Heart right ventricle (tissue), 16 donors: ENCODE measurements at regions not wholly inside any gene's neighbourhood (a gene's known extent, or its start where the extent isn't known, plus 50 kb on each side); places are given as distances from the start of the nearest gene placed in this dataset.

Experiments used
- ATAC-seq, 8 donors: fragments of 200-7000 bp; cut with Tn5 transposase; one replicate each; pipeline ENCODE4 v1.9.1; 2020; ENCODE audit warnings: mild to moderate bottlenecking in 8 of 8, moderate library complexity in 8 of 8, moderate number of reproducible peaks in 1 of 8
- DNase-seq, 2 donors: peaks; one replicate each; pipeline ENCODE4 v3.0.0-alpha.2; 2020
- H3K27ac ChIP-seq, 10 donors: fragments of 200-600 bp; sonication (generic) in 2 of 10; one replicate each; pipeline versions ENCODE4 v1.5.0 to v1.8.0; 2020 to 2022; ENCODE audit warnings: mild to moderate bottlenecking in 3 of 10
- H3K27me3 ChIP-seq, 7 donors: fragments of 200-600 bp; one replicate each; pipeline ENCODE4 v1.8.0; 2021 to 2022; ENCODE audit warnings: mild to moderate bottlenecking in 2 of 7
- H3K36me3 ChIP-seq, 9 donors: fragments of 200-600 bp; sonication (generic) in 1 of 9; one replicate each; pipeline versions ENCODE4 v1.5.0 to v1.8.0; 2020 to 2022; ENCODE audit warnings: mild to moderate bottlenecking in 2 of 9
- H3K4me1 ChIP-seq, 9 donors: fragments of 200-600 bp; sonication (generic) in 1 of 9; one replicate each; pipeline versions ENCODE4 v1.5.0 to v1.8.0; 2020 to 2022; ENCODE audit warnings: mild to moderate bottlenecking in 4 of 9
- H3K4me3 ChIP-seq, 10 donors: fragments of 200-600 bp; sonication (generic) in 2 of 10; one replicate each; pipeline versions ENCODE4 v1.5.0 to v1.8.0; 2020 to 2022; ENCODE audit warnings: mild to moderate bottlenecking in 7 of 10, moderate library complexity in 2 of 10
- H3K9me3 ChIP-seq, 11 donors: fragments of 200-600 bp in 10 of 11; sonication (generic) in 2 of 11; one replicate each; pipeline versions ENCODE4 v1.5.0 to v1.8.0; 2013 to 2022; ENCODE audit warnings: mild to moderate bottlenecking in 2 of 11, control low read depth in 1 of 11, moderate library complexity in 1 of 11
- WGBS, 2 donors: extraction: QIAGEN DNeasy Blood & Tissue Kit; methylation state at CpG; one replicate each; pipeline ENCODE4 v1.1.7; 2013; ENCODE audit warnings: inconsistent platforms in 1 of 2; 5-methylcytosine and 5-hydroxymethylcytosine counted together
- intact Hi-C, 10 donors: fragments of 100-400 bp; cut with DNase I; formaldehyde crosslinking; loops; one replicate each; pipeline versions ENCODE4 v1.11.1 to v1.14.2; 2022
- TF ChIP-seq, protein P1 (sequence below), 9 donors: fragments of 200-600 bp; sonication (generic) in 2 of 9; IDR thresholded peaks; one replicate each; pipeline versions ENCODE4 v1.5.0 to v1.8.0; 2021 to 2022; ENCODE audit warnings: antibody characterized with exemption in 9 of 9, mild to moderate bottlenecking in 5 of 9, moderate library complexity in 1 of 9
- donor health status: Arrhythmogenic right ventricular cardiomyopathy.
- donor health status: ischemic (EF 13 %, LVEDD 7.1; RV severe dilation, severe dysfunction).
- donor health status: healthy with polysubstance abuse.
- donor health status: DM: no; HTN: yes; CAD: no.
- donor health status: DM: no; HTN: no; CAD: no.
- donor health status: ischemic (EF 25% LVEDD 6.9; RV normal size, moderate dysfunction).
- donor health status: ischemic (EF 25% LVEDD 5.7; RV mildly dilated, moderate dysfunction).
- donor health status: healthy.
- donor health status: DM: yes; HTN: yes; CAD: no.
- donor health status: Ischemic cardiomyopathy.
- donor health status: ischemic (EF 35%, LVEDD 5.7; RV mildly dilated, moderate dysfunction).
- donor health status: nonischemic (EF 11% LVEDD 7.7; RV severe dilation, severe dysfunction).
- donor health status: DM: yes; HTN: yes; CAD: no.
- donor health status: PGD.
- donor health status: ischemic (EF 29% LVEDD 5.4; RV normal size, mild dysfunction).
- donor health status: nonischemic (EF 23%, LVEDD 6.1; RV moderate dilation, normal function).

DNA sequence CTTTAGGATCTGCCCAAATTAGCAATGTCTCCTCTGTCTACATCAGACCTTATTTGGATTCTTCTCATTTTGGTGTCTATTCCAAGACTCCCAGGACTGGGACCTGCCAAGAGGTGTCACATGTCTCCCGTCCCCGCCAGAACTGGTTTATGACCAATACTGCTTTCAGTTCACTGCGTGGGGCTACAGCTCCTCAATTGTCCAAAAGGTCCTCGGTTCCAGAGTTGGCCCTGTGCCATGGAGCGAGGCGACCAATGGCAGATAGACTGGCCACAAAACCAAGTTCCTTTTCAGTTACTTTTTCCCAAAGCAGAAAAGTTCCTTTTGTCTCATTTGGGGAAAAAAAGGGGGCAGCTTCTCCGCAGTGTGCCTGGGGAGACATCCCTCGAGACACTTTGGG, 144.1 kb upstream of the ZNF236 start:
- H3K4me1 ChIP-seq: no peaks in the 10 kb centered on the region
- H3K9me3 ChIP-seq: no peaks in the 10 kb centered on the region
- no peak for ATAC-seq
- H3K36me3 ChIP-seq: no peaks in the 10 kb centered on the region
- no peak for DNase-seq
- no peak overlapping the region for H3K27ac ChIP-seq
- H3K27me3 ChIP-seq: peaks cover 5 to 31% (median 18%) of the 10 kb centered on the region in 7 donors
- intact Hi-C loops: no loop called here
- TF ChIP-seq, protein P1, sequence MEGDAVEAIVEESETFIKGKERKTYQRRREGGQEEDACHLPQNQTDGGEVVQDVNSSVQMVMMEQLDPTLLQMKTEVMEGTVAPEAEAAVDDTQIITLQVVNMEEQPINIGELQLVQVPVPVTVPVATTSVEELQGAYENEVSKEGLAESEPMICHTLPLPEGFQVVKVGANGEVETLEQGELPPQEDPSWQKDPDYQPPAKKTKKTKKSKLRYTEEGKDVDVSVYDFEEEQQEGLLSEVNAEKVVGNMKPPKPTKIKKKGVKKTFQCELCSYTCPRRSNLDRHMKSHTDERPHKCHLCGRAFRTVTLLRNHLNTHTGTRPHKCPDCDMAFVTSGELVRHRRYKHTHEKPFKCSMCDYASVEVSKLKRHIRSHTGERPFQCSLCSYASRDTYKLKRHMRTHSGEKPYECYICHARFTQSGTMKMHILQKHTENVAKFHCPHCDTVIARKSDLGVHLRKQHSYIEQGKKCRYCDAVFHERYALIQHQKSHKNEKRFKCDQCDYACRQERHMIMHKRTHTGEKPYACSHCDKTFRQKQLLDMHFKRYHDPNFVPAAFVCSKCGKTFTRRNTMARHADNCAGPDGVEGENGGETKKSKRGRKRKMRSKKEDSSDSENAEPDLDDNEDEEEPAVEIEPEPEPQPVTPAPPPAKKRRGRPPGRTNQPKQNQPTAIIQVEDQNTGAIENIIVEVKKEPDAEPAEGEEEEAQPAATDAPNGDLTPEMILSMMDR (IDR thresholded peaks at IDR 0.05): no peak
- no peak overlapping the region for H3K4me3 ChIP-seq
- 70 to 72% methylated on average over 8 of the region's 8 CpGs for WGBS, 2 donors

DNA sequence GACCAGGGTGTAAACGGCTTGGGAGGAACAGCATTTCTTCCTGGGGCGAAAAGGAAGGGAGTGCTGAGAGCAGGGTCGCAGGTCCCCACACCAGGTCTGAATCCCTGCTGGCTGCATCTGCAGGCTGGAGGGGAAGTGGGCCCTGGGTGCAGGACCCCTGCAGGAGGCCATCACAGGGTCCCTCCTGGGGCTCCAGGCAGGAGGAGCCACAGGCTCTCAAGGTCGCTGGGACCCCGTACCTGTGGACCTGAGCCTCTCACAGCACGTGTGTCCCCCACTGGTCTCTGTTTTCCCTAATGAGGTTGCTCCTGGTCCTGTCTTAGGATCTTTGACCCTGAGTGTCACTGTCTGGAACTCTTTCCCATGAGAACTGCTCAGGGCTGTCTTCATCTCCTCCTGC, 147.8 kb upstream of the ZNF236 start:
- H3K4me1 ChIP-seq: peaks cover 0 to 9% (median 0%) of the 10 kb centered on the region in 9 donors
- H3K9me3 ChIP-seq: no peaks in the 10 kb centered on the region
- WGBS, 2 donors: 74 to 76% methylated on average over 6 of the region's 6 CpGs
- intact Hi-C loops: no loop called here
- no peak overlapping the region for H3K4me3 ChIP-seq
- TF ChIP-seq, protein P1 (IDR thresholded peaks at IDR 0.05): no peak
- peaks cover 0 to 15% (median 7%) of the 10 kb centered on the region in 7 donors for H3K27me3 ChIP-seq
- H3K36me3 ChIP-seq: no peaks in the 10 kb centered on the region
- DNase-seq (no peak), ATAC-seq (no peak)
- H3K27ac ChIP-seq: no peak overlapping the region

DNA sequence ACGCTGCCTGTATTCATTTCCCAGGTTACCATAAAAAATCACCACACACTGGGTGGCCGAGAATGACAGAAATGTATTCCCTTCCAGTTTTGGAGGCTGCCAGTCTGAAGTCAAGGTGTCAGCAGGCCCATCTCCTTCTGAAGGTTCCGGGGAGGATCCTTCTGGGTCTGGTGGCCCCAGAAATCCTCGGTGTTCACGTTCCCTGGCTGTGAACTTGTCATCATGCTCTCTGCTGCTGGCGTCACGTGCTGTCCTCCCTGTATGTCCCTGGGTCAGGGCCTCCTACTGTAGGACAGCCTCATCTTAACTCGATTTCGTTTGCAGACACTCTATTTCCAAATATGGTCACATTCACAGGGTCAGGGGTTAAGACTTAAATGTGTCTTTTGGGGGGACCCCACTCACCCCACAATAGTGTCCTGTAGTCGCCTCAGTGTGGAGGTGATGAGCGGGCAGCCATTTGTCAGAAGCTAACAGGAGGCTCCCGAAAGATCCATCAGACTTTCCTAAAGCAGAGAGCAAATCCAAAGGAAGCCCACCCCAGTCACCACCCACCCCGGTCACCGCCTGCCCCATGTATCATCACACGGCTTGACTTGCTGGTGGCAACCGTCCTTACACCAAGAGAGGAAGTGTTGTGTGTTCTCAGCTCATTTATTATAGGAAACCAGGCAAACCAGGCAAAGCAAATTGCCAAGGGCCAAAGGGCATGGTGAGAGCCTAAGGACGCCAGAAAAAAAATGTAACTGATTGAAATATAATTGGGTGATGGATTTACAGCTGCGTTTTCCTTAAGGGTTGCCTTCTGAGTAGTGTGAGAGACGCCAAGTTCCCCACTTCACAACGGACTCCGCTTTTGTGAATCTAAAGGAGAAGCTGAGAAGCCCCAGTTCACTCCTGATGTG, 148.8 kb upstream of the ZNF236 start:
- intact Hi-C loops: no loop called here
- Histone ChIP-seq H3K36me3 (no peaks in the 10 kb centered on the region), H3K4me1 (peaks cover 0 to 9% (median 0%) of the 10 kb centered on the region in 9 donors), H3K27me3 (peaks cover 0 to 15% (median 5%) of the 10 kb centered on the region in 7 donors), H3K9me3 (no peaks in the 10 kb centered on the region), H3K4me3 (no peak overlapping the region), H3K27ac (no peak overlapping the region)
- ATAC-seq (no peak), DNase-seq (no peak)
- 91% methylated on average over 21 of the region's 21 CpGs for WGBS, 2 donors
- TF ChIP-seq, protein P1 (IDR thresholded peaks at IDR 0.05): no peak

DNA sequence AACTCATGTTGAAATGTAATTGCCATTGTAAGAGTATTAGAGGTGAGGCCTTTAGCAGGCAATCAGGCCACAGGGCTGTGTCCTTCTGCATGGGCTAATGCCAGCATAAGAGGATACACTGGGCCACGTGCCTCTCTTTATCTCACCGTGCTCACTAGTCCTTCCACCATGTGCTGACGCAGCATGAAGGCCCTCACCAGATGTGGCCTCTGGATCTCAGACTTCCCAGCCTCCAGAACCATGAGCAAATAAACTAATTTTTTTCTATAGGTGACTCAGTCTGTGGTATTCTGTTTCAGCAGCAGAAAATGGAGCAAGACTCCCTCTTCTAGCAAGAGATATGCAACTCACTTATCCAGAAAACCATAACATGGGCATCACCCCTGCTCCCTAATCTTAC, 149.7 kb upstream of the ZNF236 start:
- intact Hi-C loops: no loop called here
- H3K27ac ChIP-seq: no peak overlapping the region
- H3K36me3 ChIP-seq: no peaks in the 10 kb centered on the region
- no peaks in the 10 kb centered on the region for H3K9me3 ChIP-seq
- peaks cover 0 to 12% (median 5%) of the 10 kb centered on the region in 7 donors for H3K27me3 ChIP-seq
- ATAC-seq (no peak), DNase-seq (no peak)
- H3K4me1 ChIP-seq: peaks cover 0 to 9% (median 0%) of the 10 kb centered on the region in 9 donors
- no peak overlapping the region for H3K4me3 ChIP-seq
- TF ChIP-seq, protein P1 (IDR thresholded peaks at IDR 0.05): no peak
- WGBS, 2 donors: 78 to 80% methylated on average over 3 of the region's 3 CpGs
